IMR-90 (cell line): ENCODE measurements at regions not wholly inside any gene's neighbourhood (a gene's known extent, or its start where the extent isn't known, plus 50 kb on each side); places are given as distances from the start of the nearest gene placed in this dataset.

Experiments used
- ATAC-seq: fragments of 200-7000 bp; cut with Tn5 transposase; 2 replicates; pipeline ENCODE4 v1.9.1; 2020; ENCODE audit warnings: low read depth, mild to moderate bottlenecking, moderate library complexity
- BruUV-seq: library from RNA; stranded (reverse); fragments of 400-500 nt; replicated peaks from 2 replicates; lab custom pipeline; 2021; lab: Mats Ljungman, UMichigan
- CTCF ChIA-PET: fragments of 300-600 bp; formaldehyde crosslinking; extraction: SDS; loops from one replicate; lab custom pipeline; 2021; ENCODE audit warnings: antibody characterized with exemption; lab: Yijun Ruan, JAX
- POLR2A ChIA-PET: fragments of 300-600 bp; sonication (Branson Sonifier 250); formaldehyde crosslinking; loops from one replicate; lab custom pipeline; 2022; ENCODE audit warnings: antibody characterized with exemption; ENCODE audit not compliant: unreplicated experiment; lab: Charles Lee
- DNase-seq: peaks from one replicate; pipeline ENCODE4 v3.0.0; 2013
- H2AFZ ChIP-seq: replicated peaks from 2 replicates; pipeline ENCODE3; 2013; ENCODE audit warnings: low read length, mild to moderate bottlenecking; ENCODE audit not compliant: poor library complexity
- H2AK5ac ChIP-seq: 2 replicates; pipeline ENCODE4 v1.6.1; 2013; ENCODE audit warnings: low read depth, low read length, inconsistent platforms
- H2AK9ac ChIP-seq: replicated peaks from 2 replicates; pipeline ENCODE3; 2013; ENCODE audit warnings: mild to moderate bottlenecking, low read depth, low read length, moderate library complexity; ENCODE audit not compliant: poor library complexity
- H2BK120ac ChIP-seq: 2 replicates; pipeline ENCODE4 v1.6.1; 2013; ENCODE audit warnings: low read depth, low read length, inconsistent platforms
- H2BK15ac ChIP-seq: 3 replicates; pipeline ENCODE4 v1.6.1; 2013; ENCODE audit warnings: low read depth, low read length, inconsistent platforms
- H2BK20ac ChIP-seq: 2 replicates; pipeline ENCODE4 v1.6.1; 2013; ENCODE audit warnings: low read depth, mild to moderate bottlenecking, inconsistent platforms, low read length, moderate library complexity
- H2BK5ac ChIP-seq: 2 replicates; pipeline ENCODE4 v1.6.1; 2013; ENCODE audit warnings: mild to moderate bottlenecking, low read depth, low read length, inconsistent platforms; ENCODE audit not compliant: poor library complexity, severe bottlenecking
- H3K14ac ChIP-seq: replicated peaks from 2 replicates; pipeline ENCODE4 v1.6.1; 2013; ENCODE audit warnings: low read depth, low read length, inconsistent platforms
- H3K18ac ChIP-seq: 2 replicates; pipeline ENCODE4 v1.6.1; 2013; ENCODE audit warnings: low read depth, low read length, control low read depth
- H3K23ac ChIP-seq: 2 replicates; pipeline ENCODE4 v1.6.1; 2013; ENCODE audit warnings: low read depth, low read length, inconsistent platforms
- H3K27ac ChIP-seq: 2 replicates; pipeline ENCODE4 v1.5.1; 2013; ENCODE audit warnings: mild to moderate bottlenecking, control low read depth, low read length; ENCODE audit not compliant: insufficient read depth
- H3K27me3 ChIP-seq: 2 replicates; pipeline ENCODE4 v1.6.1; 2013; ENCODE audit warnings: low read length; ENCODE audit not compliant: control insufficient read depth, insufficient read depth
- H3K36me3 ChIP-seq: 2 replicates; pipeline ENCODE4 v1.6.1; 2013; ENCODE audit warnings: low read length, mixed read lengths; ENCODE audit not compliant: control insufficient read depth, insufficient read depth
- H3K4ac ChIP-seq: 2 replicates; pipeline ENCODE4 v1.6.1; 2013; ENCODE audit warnings: low read depth, low read length, inconsistent platforms
- H3K4me1 ChIP-seq: 2 replicates; pipeline ENCODE4 v1.6.1; 2013; ENCODE audit warnings: low read length, mixed read lengths; ENCODE audit not compliant: control insufficient read depth, insufficient read depth
- H3K4me2 ChIP-seq: 2 replicates; pipeline ENCODE4 v1.6.1; 2013; ENCODE audit warnings: low read depth, mild to moderate bottlenecking, control low read depth, low read length, moderate library complexity
- H3K4me3 ChIP-seq: 2 replicates; pipeline ENCODE4 v1.5.1; 2013; ENCODE audit warnings: low read depth, mild to moderate bottlenecking, control low read depth, low read length, moderate library complexity; ENCODE audit not compliant: insufficient read depth
- H3K56ac ChIP-seq: 2 replicates; pipeline ENCODE4 v1.6.1; 2013; ENCODE audit warnings: low read length, inconsistent platforms; ENCODE audit not compliant: insufficient read depth; ENCODE audit errors: extremely low read depth
- H3K79me1 ChIP-seq, 2 experiments: 2 replicates each; pipeline ENCODE4 v1.6.1; 2013; ENCODE audit warnings: low read length in 2 of 2, inconsistent platforms in 1 of 2, low read depth in 1 of 2
- H3K9ac ChIP-seq: 2 replicates; pipeline ENCODE4 v1.6.1; 2013; ENCODE audit warnings: low read depth, low read length, control low read depth
- H3K9me1 ChIP-seq: 2 replicates; pipeline ENCODE4 v1.6.1; 2013; ENCODE audit warnings: low read length, inconsistent platforms; ENCODE audit not compliant: insufficient read depth
- H3K9me3 ChIP-seq: 2 replicates; pipeline ENCODE4 v1.6.1; 2013; ENCODE audit warnings: low read length; ENCODE audit not compliant: control insufficient read depth, insufficient read depth
- H4K20me1 ChIP-seq: 2 replicates; pipeline ENCODE4 v1.6.1; 2013; ENCODE audit warnings: low read length, inconsistent platforms; ENCODE audit not compliant: insufficient read depth
- H4K5ac ChIP-seq: 2 replicates; pipeline ENCODE4 v1.6.1; 2013; ENCODE audit warnings: mild to moderate bottlenecking, low read depth, low read length, control low read depth
- H4K8ac ChIP-seq, 2 experiments: 2 replicates each; pipeline ENCODE4 v1.6.1; 2013; ENCODE audit warnings: low read depth in 2 of 2, low read length in 2 of 2, control low read depth in 1 of 2, inconsistent platforms in 1 of 2
- H4K91ac ChIP-seq: 2 replicates; pipeline ENCODE4 v1.6.1; 2013; ENCODE audit warnings: low read depth, low read length, inconsistent platforms; ENCODE audit not compliant: insufficient read depth
- CEBPB ChIP-seq: IDR thresholded peaks from 2 replicates; pipeline ENCODE4 v1.6.1; 2012; ENCODE audit warnings: low read depth, low read length, improper control_type of control experiment
- CHD1 ChIP-seq: IDR thresholded peaks from 2 replicates; pipeline ENCODE4 v1.6.1; 2012; ENCODE audit warnings: low read depth, low read length, improper control_type of control experiment
- FOS ChIP-seq: fragments of 150-350 bp; IDR thresholded peaks from 2 replicates; pipeline ENCODE4 v1.6.1; 2016; ENCODE audit warnings: low read depth, low read length
- MAFK ChIP-seq: IDR thresholded peaks from 2 replicates; pipeline ENCODE4 v1.6.1; 2012; ENCODE audit warnings: low read depth, low read length, improper control_type of control experiment
- MAZ ChIP-seq: IDR thresholded peaks from 2 replicates; pipeline ENCODE4 v1.6.1; 2012; ENCODE audit warnings: low read depth, mild to moderate bottlenecking, low read length, improper control_type of control experiment, moderate library complexity, borderline replicate concordance
- MXI1 ChIP-seq: IDR thresholded peaks from 2 replicates; pipeline ENCODE4 v1.6.1; 2012; ENCODE audit warnings: low read depth, mild to moderate bottlenecking, low read length, moderate library complexity, borderline replicate concordance
- NFE2L2 ChIP-seq: fragments of 150-350 bp; IDR thresholded peaks from 2 replicates; pipeline ENCODE4 v1.6.1; 2016; ENCODE audit warnings: low read depth, mild to moderate bottlenecking, low read length
- POLR2A ChIP-seq: IDR thresholded peaks from 2 replicates; pipeline ENCODE4 v1.6.1; 2012; ENCODE audit warnings: mild to moderate bottlenecking, low read depth, low read length
- RAD21 ChIP-seq: IDR thresholded peaks from 2 replicates; pipeline ENCODE4 v1.6.1; 2012; ENCODE audit warnings: low read length, improper control_type of control experiment
- RCOR1 ChIP-seq: IDR thresholded peaks from 2 replicates; pipeline ENCODE4 v1.6.1; 2012; ENCODE audit warnings: mild to moderate bottlenecking, low read length, improper control_type of control experiment; ENCODE audit not compliant: insufficient replicate concordance
- RFX5 ChIP-seq: IDR thresholded peaks from 2 replicates; pipeline ENCODE4 v1.8.0; 2012; ENCODE audit warnings: low read depth, mild to moderate bottlenecking, low read length, moderate library complexity
- SMC3 ChIP-seq: fragments of 150-350 bp; IDR thresholded peaks from 2 replicates; pipeline ENCODE4 v1.6.1; 2016; ENCODE audit warnings: low read depth, mild to moderate bottlenecking, antibody characterized with exemption, low read length, moderate library complexity
- WGBS, 2 experiments: methylation state at CpG; one replicate each; pipeline versions ENCODE4 v1.1.5 to v1.1.7; 2013; ENCODE audit warnings: missing lambda C conversion rate in 2 of 2; ENCODE audit not compliant: insufficient read length in 1 of 2; ENCODE audit errors: extremely low coverage in 2 of 2; 5-methylcytosine and 5-hydroxymethylcytosine counted together
- dilution Hi-C: fragments of 300-500 bp; cut with HindIII; formaldehyde crosslinking; loops from one replicate; pipeline ENCODE4 v1.14.3; 2018; ENCODE audit warnings: low sequenced_read_pairs; ENCODE audit not compliant: unreplicated experiment
- in situ Hi-C: fragments of 300-500 bp; cut with MboI; formaldehyde crosslinking; loops from 3 replicates; pipeline ENCODE4 v1.14.3; 2019; ENCODE audit warnings: low sequenced_read_pairs, inconsistent platforms, mixed read lengths
- intact Hi-C: fragments of 100-400 bp; cut with micrococcal nuclease; formaldehyde crosslinking; loops from 2 replicates; pipeline ENCODE4 v1.10.0; 2022
- TF ChIP-seq, protein P1 (sequence below): fragments of 150-350 bp; IDR thresholded peaks from 2 replicates; pipeline ENCODE4 v1.6.1; 2016; ENCODE audit warnings: low read depth, mild to moderate bottlenecking, low read length, moderate library complexity, borderline replicate concordance
- TF ChIP-seq, protein P2 (sequence below): fragments of 150-350 bp; IDR thresholded peaks from 2 replicates; pipeline ENCODE4 v1.6.1; 2017; ENCODE audit warnings: mild to moderate bottlenecking, antibody characterized with exemption, low read length, low read depth
- TF ChIP-seq, protein P3 (sequence below): conservative IDR thresholded peaks from 2 replicates; pipeline ENCODE4 v1.5.1; 2012; ENCODE audit warnings: mild to moderate bottlenecking, low read depth, low read length, improper control_type of control experiment

DNA sequence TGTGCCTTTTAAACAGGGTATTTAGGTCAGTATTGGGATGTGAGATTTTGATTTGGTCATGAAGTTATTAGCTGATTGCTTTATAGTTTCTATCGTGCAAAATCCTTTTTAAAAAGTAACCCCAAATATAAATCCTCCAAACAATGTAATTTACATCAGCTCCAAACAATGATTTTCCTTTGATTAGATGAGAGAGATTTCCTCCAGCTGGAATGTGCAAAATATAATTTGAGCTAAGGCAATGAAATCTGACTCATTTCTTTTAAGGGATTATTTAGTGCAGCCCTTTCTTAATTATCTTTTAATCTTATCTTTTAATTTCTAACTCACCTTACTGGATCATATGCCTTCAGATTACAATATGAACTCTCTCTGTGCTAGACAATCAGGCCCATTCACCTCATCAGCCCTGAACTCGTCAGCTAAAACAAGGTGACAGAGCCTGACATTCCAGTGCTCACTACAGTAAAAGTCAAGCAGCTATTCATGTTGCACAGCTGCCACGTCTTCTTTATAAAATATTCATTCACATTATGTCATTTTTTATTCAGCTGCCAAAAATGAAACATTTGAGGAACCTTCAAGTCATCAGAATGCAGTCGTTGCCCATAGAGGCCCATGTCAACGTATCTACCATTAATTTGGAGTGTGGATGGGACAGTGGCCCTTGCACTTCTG, 440.1 kb downstream of the CBLN4 start:
- H3K4ac ChIP-seq: no peak overlapping the region
- H3K9me3 ChIP-seq: peaks cover 12% of the 10 kb centered on the region
- no peaks in the 10 kb centered on the region for H4K20me1 ChIP-seq
- in situ Hi-C loops (no loop called here), intact Hi-C loops (no loop called here), dilution Hi-C loops (no loop called here)
- H3K14ac ChIP-seq: no peak overlapping the region
- H2AFZ ChIP-seq: no peak overlapping the region
- no peak overlapping the region for H4K91ac ChIP-seq
- no peak for ATAC-seq
- H3K56ac ChIP-seq: no peak overlapping the region
- no TSS peak for BruUV-seq
- no peaks in the 10 kb centered on the region for H3K79me1 ChIP-seq
- H2AK5ac ChIP-seq: no peak overlapping the region
- no peak overlapping the region for H4K5ac ChIP-seq
- no peak overlapping the region for H3K18ac ChIP-seq
- no peaks in the 10 kb centered on the region for H3K36me3 ChIP-seq
- H3K4me1 ChIP-seq: no peaks in the 10 kb centered on the region
- no peak overlapping the region for H3K4me2 ChIP-seq
- 0% methylated on average over 1 of the region's 5 CpGs; no CpG with 5 or more reads in 1 of the 2 experiments for WGBS, 2 experiments
- H2AK9ac ChIP-seq: no peak overlapping the region
- H3K9ac ChIP-seq: no peak overlapping the region
- H2BK5ac ChIP-seq: no peak overlapping the region
- POLR2A ChIA-PET: no interaction called here
- no peaks in the 10 kb centered on the region for H3K27me3 ChIP-seq
- no peak overlapping the region for H2BK120ac ChIP-seq
- DNase-seq: no peak
- no peak overlapping the region for H4K8ac ChIP-seq
- H3K9me1 ChIP-seq: no peaks in the 10 kb centered on the region
- TF ChIP-seq SMC3 (no peak), RAD21 (no peak), RFX5 (no peak), FOS (no peak), MAZ (no peak), CEBPB (no peak), POLR2A (no peak), RCOR1 (no peak), NFE2L2 (no peak), MAFK (no peak), MXI1 (no peak), CHD1 (no peak)
- TF ChIP-seq, protein P1, sequence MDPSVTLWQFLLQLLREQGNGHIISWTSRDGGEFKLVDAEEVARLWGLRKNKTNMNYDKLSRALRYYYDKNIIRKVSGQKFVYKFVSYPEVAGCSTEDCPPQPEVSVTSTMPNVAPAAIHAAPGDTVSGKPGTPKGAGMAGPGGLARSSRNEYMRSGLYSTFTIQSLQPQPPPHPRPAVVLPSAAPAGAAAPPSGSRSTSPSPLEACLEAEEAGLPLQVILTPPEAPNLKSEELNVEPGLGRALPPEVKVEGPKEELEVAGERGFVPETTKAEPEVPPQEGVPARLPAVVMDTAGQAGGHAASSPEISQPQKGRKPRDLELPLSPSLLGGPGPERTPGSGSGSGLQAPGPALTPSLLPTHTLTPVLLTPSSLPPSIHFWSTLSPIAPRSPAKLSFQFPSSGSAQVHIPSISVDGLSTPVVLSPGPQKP: no peak
- TF ChIP-seq, protein P2, sequence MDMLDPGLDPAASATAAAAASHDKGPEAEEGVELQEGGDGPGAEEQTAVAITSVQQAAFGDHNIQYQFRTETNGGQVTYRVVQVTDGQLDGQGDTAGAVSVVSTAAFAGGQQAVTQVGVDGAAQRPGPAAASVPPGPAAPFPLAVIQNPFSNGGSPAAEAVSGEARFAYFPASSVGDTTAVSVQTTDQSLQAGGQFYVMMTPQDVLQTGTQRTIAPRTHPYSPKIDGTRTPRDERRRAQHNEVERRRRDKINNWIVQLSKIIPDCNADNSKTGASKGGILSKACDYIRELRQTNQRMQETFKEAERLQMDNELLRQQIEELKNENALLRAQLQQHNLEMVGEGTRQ: no peak
- TF ChIP-seq, protein P3, sequence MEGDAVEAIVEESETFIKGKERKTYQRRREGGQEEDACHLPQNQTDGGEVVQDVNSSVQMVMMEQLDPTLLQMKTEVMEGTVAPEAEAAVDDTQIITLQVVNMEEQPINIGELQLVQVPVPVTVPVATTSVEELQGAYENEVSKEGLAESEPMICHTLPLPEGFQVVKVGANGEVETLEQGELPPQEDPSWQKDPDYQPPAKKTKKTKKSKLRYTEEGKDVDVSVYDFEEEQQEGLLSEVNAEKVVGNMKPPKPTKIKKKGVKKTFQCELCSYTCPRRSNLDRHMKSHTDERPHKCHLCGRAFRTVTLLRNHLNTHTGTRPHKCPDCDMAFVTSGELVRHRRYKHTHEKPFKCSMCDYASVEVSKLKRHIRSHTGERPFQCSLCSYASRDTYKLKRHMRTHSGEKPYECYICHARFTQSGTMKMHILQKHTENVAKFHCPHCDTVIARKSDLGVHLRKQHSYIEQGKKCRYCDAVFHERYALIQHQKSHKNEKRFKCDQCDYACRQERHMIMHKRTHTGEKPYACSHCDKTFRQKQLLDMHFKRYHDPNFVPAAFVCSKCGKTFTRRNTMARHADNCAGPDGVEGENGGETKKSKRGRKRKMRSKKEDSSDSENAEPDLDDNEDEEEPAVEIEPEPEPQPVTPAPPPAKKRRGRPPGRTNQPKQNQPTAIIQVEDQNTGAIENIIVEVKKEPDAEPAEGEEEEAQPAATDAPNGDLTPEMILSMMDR: no peak
- H2BK15ac ChIP-seq: no peak overlapping the region
- H3K27ac ChIP-seq: no peak overlapping the region
- no peak overlapping the region for H2BK20ac ChIP-seq
- no peak overlapping the region for H3K4me3 ChIP-seq
- CTCF ChIA-PET: no interaction called here
- H3K23ac ChIP-seq: no peak overlapping the region
